GM12891 (cell line): ENCODE measurements at regions not wholly inside any gene's neighbourhood (a gene's known extent, or its start where the extent isn't known, plus 50 kb on each side); places are given as distances from the start of the nearest gene placed in this dataset.

Experiments used
- DNase-seq: peaks from one replicate; pipeline ENCODE4 v3.0.0; 2011; ENCODE audit warnings: low spot score; ENCODE audit not compliant: insufficient read length
- FAIRE-seq: peaks from 2 replicates; lab custom pipeline; 2011; peaks lifted over from hg19 to GRCh38; lab: Jason Lieb, UNC
- PAX5 ChIP-seq: IDR thresholded peaks from 2 replicates; pipeline ENCODE4 v1.6.1; 2011; ENCODE audit warnings: low read length, moderate library complexity, mild to moderate bottlenecking; ENCODE audit not compliant: insufficient read depth, severe bottlenecking
- POLR2A ChIP-seq: IDR thresholded peaks from 2 replicates; pipeline ENCODE4 v1.6.1; 2011; ENCODE audit warnings: low read depth, low read length, control low read depth
- POLR2AphosphoS5 ChIP-seq: IDR thresholded peaks from 2 replicates; pipeline ENCODE4 v1.6.1; 2011; ENCODE audit warnings: low read depth, low read length, control low read depth
- POU2F2 ChIP-seq: IDR thresholded peaks from 2 replicates; pipeline ENCODE4 v1.6.1; 2011; ENCODE audit warnings: low read depth, mild to moderate bottlenecking, control low read depth, low read length, moderate library complexity
- SPI1 ChIP-seq: IDR thresholded peaks from 2 replicates; pipeline ENCODE4 v1.6.1; 2011; ENCODE audit warnings: low read depth, low read length, control low read depth
- TAF1 ChIP-seq: IDR thresholded peaks from 2 replicates; pipeline ENCODE4 v1.6.1; 2011; ENCODE audit warnings: low read depth, low read length, control low read depth

- FAIRE-seq (no peak), DNase-seq (no peak)
- TF ChIP-seq POLR2AphosphoS5 (no peak), SPI1 (no peak), PAX5 (no peak), POLR2A (no peak), TAF1 (no peak), POU2F2 (no peak)
These were observed 293.6 kb downstream of the HIVEP2 start for GRCh38 chr6:142651384-142651783.

GRCh38 chr6:142653710-142654420, 291.1 kb downstream of the HIVEP2 start:
- no peak for TF ChIP-seq POU2F2
- no peak for TF ChIP-seq POLR2A
- no peak for TF ChIP-seq TAF1
- no peak for TF ChIP-seq POLR2AphosphoS5
- no peak for TF ChIP-seq PAX5
- no peak for TF ChIP-seq SPI1
- FAIRE-seq (no peak), DNase-seq (no peak)

GRCh38 chr6:142659661-142660060, 285.3 kb downstream of the HIVEP2 start:
- DNase-seq: no peak
- FAIRE-seq: no peak
- TF ChIP-seq POLR2AphosphoS5: no peak
- TF ChIP-seq SPI1: no peak
- no peak for TF ChIP-seq TAF1
- no peak for TF ChIP-seq POLR2A
- no peak for TF ChIP-seq POU2F2
- no peak for TF ChIP-seq PAX5

GRCh38 chr6:142665393-142665792, 279.6 kb downstream of the HIVEP2 start:
- TF ChIP-seq POU2F2 (no peak), PAX5 (no peak), POLR2A (no peak), SPI1 (no peak), TAF1 (no peak), POLR2AphosphoS5 (no peak)
- no peak for FAIRE-seq
- no peak for DNase-seq

- TF ChIP-seq TAF1 (no peak), PAX5 (no peak), POLR2A (no peak), POU2F2 (no peak), POLR2AphosphoS5 (no peak), SPI1 (no peak)
- FAIRE-seq: no peak
- no peak for DNase-seq
These were observed 278.3 kb downstream of the HIVEP2 start for GRCh38 chr6:142666599-142667185.

GRCh38 chr6:142669471-142670351, 275.3 kb downstream of the HIVEP2 start:
- FAIRE-seq: no peak
- no peak for DNase-seq
- no peak for TF ChIP-seq PAX5
- no peak for TF ChIP-seq POU2F2
- TF ChIP-seq TAF1: no peak

- no peak for TF ChIP-seq PAX5
- no peak for TF ChIP-seq SPI1
- no peak for TF ChIP-seq POU2F2
- DNase-seq: peak; percentile 2
- peak; percentile 62 for FAIRE-seq
These were observed 273.2 kb downstream of the HIVEP2 start for GRCh38 chr6:142671791-142672190.

GRCh38 chr6:142675517-142675916, 269.5 kb downstream of the HIVEP2 start:
- TF ChIP-seq POLR2A: no peak
- FAIRE-seq: no peak
- no peak for DNase-seq

- TF ChIP-seq POLR2AphosphoS5 (no peak), POLR2A (no peak), TAF1 (no peak), POU2F2 (no peak), PAX5 (no peak), SPI1 (no peak)
- no peak for FAIRE-seq
- no peak for DNase-seq
These were observed 268.9 kb downstream of the HIVEP2 start for GRCh38 chr6:142676027-142676443.

GRCh38 chr6:142676647-142677192, 268.3 kb downstream of the HIVEP2 start:
- DNase-seq: no peak
- no peak for FAIRE-seq
- TF ChIP-seq POU2F2: no peak
- no peak for TF ChIP-seq POLR2AphosphoS5
- TF ChIP-seq PAX5: no peak
